ENCODE measurements at regions not wholly inside any gene's neighbourhood (a gene's known extent, or its start where the extent isn't known, plus 50 kb on each side); places are given as distances from the start of the nearest gene placed in this dataset.

GRCh38 chr11:91115116-91115515 is 892.3 kb upstream of the CHORDC1 start:
- TF ChIP-seq POLR2AphosphoS5 (IDR thresholded peaks at IDR 0.05; ENCODE audit: low read depth, low read length) = no peak
- no peak for TF ChIP-seq CTCF (IDR thresholded peaks at IDR 0.05)
- no peak for TF ChIP-seq TCF7L2 (IDR thresholded peaks at IDR 0.05; ENCODE audit: low read depth, low read length)
- TF ChIP-seq REST (IDR thresholded peaks at IDR 0.05; ENCODE audit: insufficient read depth in 1 of 2, low read depth in 2 of 2, low read length in 1 of 2) = no peak
- TF ChIP-seq SIN3A (IDR thresholded peaks at IDR 0.05; ENCODE audit: borderline replicate concordance, insufficient read depth, low read depth, low read length) = no peak
